Stimulated activated CD4-positive, alpha-beta T cell treated with anti-CD3 and anti-CD28 coated beads, Interleukin-15, amount 100 ng/mL, for 48 hours (primary cell): ENCODE measurements at regions not wholly inside any gene's neighbourhood (a gene's known extent, or its start where the extent isn't known, plus 50 kb on each side); places are given as distances from the start of the nearest gene placed in this dataset.
"Not testable (repeated sequence)": the region's sequence is repeated elsewhere in the genome, so short reads cannot be mapped to it uniquely, and the experiment has no call there.

Experiments
- DNase-seq, 2 donors: peaks; one replicate each; pipeline ENCODE4 v3.0.0-alpha.2; 2020; ENCODE audit warnings: low read depth in 2 of 2

GRCh38 chr6:130557481-130558112 is 191.8 kb downstream of the TMEM200A start:
- DNase-seq = no peak

- DNase-seq = no peak
Measured at GRCh38 chr6:130558131-130558530, 192.3 kb downstream of the TMEM200A start.

DNA sequence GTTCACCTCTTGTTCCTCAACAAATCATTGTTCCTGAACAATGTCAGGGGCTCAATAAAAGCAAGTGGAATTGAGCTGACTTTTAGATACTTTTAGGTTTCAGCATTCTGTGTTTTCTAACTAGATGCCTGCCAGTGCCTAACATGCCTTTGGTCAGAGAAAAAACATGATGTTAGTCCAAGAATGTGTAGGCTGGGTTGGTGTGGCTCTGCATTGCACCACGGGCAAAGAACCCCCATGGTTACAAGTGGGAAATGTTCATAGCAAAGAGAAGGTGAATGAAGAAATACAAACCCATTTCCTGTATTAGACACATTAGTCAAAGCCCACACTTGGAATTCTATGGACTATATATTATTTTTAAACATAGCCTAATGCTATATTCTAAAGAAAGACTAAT is 193.3 kb downstream of the TMEM200A start:
- DNase-seq = no peak

- no peak for DNase-seq
Measured at GRCh38 chr6:130560231-130560630, 194.4 kb downstream of the TMEM200A start.

GRCh38 chr6:130561159-130561558 is 195.3 kb downstream of the TMEM200A start:
- not testable (repeated sequence) for DNase-seq

DNA sequence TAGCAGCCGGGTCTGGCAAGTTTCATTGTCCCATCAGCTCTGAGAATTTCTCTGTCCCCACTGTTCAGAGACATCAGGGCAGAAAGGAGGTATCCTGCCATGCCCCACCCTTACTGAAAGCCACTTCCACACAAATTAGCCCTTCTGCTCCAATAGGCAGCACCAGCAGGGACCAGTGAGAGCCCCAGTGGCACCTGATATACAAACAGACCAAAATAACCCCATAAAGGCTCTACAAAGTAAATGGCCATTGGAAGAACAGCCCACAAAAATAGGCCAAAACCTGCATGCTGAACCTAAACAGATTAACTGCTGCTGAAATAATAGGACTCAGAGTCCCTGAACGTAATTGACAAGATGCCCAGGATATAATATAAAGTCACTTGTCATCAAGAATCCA is 199.9 kb downstream of the TMEM200A start:
- no peak for DNase-seq

DNA sequence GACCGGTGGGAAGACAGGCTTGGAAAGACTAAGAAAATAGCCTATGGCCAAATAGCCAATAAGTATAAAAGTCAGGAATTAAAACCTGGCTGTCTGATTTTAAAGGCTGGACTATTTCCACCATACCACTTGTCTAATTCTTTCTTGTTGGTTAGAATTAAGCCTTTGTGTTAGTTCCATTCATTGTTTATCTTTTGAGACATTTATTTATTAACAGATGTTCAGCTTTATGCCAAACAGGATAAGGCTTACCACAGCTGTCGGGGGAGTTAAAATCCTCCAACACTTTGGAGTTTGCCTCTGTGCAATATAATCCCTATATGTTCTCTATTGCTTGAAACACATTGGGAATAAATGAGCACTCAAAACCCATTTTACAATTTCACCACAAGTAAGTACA is 208.3 kb downstream of the TMEM200A start:
- no peak for DNase-seq

DNA sequence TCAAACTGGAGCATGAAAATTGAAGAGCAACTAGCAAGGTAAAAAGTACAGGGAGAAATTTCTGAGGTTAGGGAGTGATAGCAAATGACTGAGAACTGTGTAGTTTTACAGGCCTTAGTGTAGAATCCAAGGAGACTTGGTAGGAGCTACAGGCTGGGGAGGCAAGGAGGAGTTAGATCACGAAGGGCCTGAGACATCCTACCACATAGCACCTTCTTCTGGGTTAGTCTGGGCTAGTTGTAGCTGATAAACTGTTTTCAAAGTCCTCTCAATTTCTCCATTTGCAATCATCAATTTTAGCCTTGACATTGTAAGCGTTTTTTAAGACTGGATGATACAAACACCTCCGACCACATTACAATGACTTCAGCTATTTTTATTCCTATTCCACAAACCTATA is 209.7 kb downstream of the TMEM200A start:
- DNase-seq = no peak

- DNase-seq = peak; percentile 30 to 39
Measured at GRCh38 chr6:130575971-130576370, 210.2 kb downstream of the TMEM200A start.

- DNase-seq = no peak
Measured at GRCh38 chr6:130577178-130577919, 211.5 kb downstream of the TMEM200A start.

- no peak for DNase-seq
Measured at GRCh38 chr6:130578713-130579112, 212.9 kb downstream of the TMEM200A start.

- DNase-seq = no peak
Measured at GRCh38 chr6:130583268-130583667, 217.5 kb downstream of the TMEM200A start.

DNA sequence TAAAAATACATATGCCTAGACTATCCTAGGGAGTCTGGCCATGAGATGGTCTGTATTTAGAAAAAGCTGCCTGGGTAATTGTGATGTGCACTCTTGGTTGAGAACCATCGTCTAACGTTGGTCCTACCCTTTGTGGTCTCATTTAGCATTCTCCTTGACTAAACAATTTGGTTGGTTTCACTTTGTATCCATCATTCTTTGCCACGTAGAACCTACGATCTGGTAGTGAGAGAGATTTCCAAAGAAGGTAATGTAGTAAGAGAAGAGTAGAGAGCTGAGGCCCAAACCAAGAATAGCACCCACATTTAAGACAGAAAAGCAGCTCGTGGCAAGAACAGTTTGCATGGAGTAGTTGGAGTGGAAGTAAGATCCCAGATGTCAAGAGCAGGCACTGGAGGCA is 219.8 kb downstream of the TMEM200A start:
- no peak for DNase-seq

DNA sequence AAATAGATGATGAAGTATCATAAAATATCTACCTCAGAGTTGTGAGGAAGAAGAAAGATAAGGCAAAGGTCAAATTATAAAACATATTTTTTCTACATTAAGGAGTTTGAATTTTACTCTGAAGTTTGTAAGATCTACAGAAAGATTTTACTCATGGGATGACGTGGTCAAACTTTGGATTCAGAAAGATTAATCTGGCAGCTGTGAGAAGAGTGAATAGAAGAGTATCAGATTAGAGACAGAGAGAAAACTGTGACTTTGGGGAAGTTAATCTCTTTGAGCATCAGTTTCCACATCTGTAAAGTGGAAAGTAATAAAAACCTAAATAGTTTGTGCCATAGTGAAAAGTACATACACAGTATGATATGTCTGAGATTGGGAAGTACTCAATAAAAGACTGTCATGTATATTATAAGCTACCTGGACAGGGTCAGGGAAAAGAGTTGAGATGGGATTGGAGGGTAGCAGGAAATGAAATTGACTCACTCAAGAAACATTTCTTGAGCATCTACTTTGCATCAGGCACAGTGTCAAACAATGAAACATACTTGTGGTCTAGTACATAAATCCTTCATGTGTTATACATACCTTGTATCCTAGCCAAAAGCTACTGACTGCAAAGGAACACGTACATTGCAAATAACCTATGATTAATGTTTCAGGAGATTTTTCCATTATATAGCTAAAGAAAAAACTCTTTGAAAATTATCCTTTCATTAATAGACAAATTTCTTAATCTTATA is 222.1 kb downstream of the TMEM200A start:
- no peak for DNase-seq

GRCh38 chr6:130593200-130593599 is 227.4 kb downstream of the TMEM200A start:
- DNase-seq = no peak

- no peak for DNase-seq
Measured at GRCh38 chr6:130593948-130594347, 228.1 kb downstream of the TMEM200A start.

DNA sequence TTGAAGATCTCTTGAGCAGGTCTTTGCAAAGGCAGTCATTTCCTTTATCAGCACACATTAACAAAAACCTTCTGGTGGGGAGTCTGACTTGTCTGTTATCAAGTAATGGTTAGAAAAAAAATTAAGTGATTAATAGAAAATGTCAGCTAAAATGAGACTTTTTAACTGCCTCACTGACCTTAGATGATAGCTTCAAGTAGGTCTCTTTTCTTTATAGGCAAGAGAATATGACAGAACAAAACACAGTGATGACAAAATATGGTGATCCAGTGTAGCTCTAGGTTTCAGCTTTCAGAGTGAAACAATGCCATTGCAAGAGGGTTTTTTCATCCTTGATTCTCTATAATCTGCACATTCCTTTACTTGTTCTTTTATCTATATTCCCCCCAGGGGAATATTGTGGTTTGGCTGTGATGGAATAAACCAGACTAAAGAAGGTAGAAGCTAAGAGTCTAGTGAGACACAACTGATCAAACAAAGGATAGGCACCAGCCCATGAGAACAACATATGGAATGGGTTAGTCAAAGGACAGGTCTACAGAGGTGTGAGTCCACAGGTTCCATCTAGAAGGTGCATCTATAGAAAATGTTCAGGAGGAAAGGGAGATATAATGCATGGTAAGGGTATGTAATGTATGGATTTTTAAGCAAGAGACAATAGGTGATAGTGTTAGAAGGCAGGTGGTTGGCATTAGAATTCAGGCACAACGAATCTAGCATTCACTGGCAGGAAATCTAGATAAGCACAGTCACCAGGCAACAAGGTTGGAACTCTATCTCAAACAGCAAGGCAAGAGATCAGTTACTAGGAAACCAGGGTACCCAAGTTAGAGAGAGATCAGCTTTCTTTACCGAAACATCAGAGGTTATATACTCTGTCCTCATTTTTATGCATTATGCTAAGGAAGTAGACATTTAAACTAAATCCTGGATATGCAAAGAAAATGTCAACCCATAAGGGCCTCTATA is 228.9 kb upstream of the SMLR1 start:
- no peak for DNase-seq

DNA sequence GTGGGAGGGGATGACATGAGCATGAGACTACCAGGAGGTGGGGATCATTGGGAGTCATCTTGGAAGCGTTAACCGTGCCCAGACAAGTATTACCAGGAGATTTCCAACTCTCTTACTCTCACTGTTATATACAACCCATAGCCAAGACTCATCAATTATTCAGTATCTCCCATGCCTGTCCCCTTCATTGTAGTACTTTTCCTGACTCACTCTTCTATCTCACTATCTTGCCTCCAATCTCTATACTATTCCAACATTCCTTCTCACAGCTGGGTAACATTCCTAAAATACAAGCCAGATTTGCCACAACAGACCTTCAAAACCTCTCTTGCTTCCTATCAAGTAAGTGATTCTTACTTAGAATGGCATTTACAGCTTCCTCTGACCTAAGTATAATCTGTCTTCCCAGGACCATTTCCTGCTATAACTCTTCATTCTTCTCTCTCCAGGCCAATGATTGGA is 226.3 kb upstream of the SMLR1 start:
- no peak for DNase-seq

DNA sequence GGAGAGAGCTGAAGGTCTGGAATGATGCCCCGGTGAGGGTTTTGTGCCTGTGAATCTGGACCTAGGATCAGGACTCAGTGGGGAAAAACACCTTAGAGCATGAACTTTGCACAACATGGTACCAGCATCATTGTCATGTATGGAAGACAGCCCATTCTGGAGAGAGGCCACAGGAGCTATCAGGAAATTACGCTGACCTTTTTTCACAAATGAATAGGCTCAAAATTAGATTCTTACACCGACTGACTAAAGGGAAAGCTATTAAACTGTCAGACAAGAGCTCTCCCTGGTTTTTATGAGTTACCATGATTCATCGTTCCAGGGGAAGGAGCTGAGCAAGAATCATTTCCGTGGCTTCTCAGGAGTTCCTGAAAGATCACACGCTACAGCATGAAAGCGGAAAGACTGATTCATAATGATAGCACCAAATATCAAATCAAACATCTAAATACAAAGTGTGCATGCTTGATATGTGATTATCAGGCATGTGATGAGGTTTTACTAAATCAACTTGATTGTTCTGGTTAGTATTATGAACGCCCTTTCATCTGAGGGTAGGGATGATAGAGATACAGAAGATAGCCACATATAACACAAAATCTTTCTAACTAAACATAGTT is 224.9 kb upstream of the SMLR1 start:
- peak; percentile 4 to 17 for DNase-seq

DNA sequence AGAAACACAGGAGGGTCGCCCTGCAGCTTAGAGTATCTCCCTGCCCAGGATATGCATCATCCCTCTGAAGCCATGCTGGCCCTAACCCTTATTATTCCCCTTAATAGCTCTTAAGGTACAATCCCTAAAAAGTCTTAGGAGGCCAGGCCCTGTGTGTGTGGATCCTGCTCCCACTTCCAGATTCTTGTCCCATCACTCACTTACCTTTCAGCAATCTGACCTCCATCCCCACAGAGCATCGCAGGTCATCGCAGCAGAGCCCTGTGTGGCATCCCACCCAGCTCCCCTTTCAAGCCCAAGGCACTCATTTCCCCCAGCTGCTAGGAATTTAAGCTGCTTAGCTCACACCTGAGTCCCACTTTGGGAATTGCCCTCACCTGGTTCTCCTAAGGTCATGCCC is 223.8 kb upstream of the SMLR1 start:
- no peak for DNase-seq

DNA sequence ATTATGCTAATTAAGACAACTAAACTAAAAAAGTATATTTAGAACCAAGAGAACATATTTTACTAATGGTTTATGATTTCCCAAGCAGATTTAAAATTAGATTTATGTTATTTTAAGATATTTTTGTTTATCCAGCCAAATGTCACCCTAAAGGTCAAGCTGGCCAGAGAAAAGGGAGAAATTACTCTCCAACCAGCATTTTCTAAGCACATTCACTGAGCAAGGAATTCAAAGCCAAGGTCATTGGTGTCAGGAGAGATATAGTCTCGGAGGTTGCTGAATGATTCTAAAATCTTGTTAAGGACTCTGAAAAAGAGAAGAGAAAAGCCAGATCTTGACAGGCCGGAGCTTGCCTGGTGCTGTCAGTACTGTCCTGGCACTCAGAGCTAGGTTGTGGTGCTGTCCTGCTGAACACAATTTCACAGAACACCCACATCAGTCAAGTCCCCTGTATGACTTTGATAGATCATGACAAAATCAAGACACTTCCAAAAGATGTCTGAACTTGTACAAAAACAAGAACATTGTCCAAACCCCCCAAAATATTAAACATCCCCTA is 222.3 kb upstream of the SMLR1 start:
- no peak for DNase-seq
